Astrocyte of the hippocampus (primary cell): ENCODE measurements at regions not wholly inside any gene's neighbourhood (a gene's known extent, or its start where the extent isn't known, plus 50 kb on each side); places are given as distances from the start of the nearest gene placed in this dataset.
"Not testable (repeated sequence)": the region's sequence is repeated elsewhere in the genome, so short reads cannot be mapped to it uniquely, and the experiment has no call there.

Experiments used
- DNase-seq: peaks from one replicate; pipeline ENCODE4 v3.0.0; 2011; ENCODE audit warnings: low read depth, low spot score

DNA sequence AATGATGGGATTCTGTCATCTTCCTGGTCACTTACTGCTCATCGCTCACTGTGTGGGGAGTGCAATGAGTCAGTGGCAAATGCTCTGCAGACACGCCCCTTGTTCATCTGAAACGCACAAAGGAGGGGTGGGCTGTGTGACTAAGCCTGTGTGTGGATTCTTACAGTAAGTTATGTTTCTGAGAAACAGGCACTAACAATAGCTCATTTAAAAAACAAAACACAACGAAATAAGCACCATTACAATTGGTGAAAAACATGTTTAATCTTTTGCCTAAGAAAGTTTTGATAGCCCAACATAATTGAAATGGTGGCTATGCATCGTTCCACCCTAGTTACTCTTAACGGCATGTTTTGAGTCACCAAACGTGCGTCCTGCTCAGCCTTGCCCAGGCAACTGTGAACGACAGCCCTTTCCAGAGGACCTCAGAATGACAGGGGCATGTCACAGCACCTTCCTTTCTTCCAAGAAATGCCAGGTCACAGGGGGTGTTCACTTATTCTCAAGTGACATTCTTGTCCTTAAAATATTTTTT is 118.4 kb upstream of the SGK1 start:
- DNase-seq = peak; percentile 94

DNA sequence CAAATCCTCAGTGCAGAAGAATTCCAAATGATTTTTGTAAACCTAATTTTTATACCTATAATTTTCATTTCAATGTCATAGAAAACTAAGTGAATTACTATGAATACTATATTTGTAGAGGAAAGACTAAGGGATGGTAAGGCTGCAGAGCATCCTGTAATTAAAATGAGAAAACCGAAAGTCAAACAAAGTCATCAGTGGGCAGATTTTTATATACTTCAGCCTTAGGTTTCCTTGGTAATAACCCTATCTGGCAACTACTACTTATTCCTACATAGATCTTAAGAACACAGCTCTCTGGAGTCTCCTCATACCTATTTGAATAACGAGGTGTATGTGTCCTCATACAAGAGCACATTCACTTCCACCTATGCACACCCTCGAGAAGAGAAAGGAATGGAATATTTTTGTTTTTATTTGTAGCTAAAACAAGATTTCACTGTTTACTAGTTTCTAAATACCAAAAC is 117.9 kb upstream of the SGK1 start:
- no peak for DNase-seq

DNA sequence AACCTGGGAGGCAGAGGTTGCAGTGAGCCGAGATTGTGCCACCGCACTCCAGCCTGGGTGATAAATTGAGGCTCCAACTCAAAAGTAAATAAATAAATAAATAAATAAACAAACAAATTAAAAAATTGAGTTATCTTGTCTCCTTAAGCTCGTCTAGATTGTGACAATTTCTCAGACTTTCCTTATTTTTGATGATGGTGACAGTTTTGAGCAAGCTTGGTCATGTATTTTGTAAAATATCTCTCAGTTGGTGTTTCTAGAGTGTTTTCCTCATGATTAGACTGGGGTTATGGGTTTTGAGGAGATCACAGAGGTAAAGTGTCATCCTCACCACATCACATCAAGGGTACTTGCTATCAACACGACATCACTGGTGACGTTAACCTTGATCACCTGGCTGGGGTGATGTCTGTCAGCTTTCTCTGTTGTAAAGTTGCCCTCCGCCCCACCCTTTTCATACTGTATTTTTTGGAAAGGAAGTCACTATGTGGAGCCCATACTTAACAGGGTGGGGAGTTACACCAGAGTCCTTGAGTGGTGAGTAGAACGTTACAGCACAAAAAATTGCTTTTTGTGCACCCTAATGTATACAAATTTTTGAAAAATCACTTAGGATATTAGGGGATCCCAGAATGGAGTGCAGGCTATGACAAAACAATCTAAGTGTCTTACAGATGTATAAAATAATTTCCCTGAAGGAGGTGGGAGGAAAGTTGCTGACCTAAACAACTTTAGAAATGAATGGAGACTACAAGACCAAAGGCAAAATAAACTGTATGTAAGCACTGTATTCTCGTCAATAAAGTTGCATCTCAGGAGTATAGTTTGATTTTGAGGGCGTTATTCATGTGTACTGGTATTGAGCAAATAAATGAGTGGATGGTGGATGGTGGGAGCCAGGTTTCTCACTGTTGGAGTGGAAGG is 116.4 kb upstream of the SGK1 start:
- no peak for DNase-seq

DNA sequence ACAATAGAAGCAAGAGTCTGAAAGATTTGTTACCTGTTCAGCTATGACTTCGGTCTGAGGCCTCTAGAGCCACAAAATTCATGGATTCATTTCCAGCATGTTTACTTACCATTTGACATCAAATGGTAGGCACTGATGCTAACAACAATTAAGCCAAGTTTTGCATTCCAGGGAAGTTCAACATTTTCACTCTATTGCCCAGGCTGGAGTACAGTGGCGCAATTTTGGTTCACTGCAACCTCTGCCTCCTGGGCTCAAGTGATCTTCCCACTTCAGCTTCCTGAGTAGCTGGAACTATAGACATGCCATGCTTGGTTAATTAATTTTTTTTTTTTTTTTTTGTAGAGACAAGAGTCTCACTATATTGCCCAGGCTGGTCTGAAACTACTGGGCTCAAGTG is 114.1 kb upstream of the SGK1 start:
- no peak for DNase-seq

DNA sequence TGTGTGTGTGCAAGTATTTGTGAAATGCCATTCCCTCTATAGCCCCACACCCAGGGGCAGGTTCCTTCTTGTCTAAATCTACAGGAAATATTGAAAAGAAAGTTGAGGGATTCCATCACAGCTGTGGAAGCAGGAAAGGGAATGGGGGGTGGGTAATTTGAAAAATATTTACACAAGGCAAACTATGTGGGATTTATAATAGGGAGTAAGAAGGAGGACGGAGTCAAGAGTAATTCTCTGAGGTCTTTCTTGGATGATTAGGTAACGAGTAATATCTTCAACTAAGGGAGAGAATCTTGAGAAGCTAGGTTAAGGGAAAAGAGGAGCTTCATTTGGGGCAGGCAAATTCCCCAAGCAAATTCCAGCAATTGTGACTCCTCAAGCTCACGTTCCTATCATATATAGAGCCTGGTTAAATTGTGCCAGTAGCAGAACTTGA is 113.5 kb upstream of the SGK1 start:
- DNase-seq = no peak

DNA sequence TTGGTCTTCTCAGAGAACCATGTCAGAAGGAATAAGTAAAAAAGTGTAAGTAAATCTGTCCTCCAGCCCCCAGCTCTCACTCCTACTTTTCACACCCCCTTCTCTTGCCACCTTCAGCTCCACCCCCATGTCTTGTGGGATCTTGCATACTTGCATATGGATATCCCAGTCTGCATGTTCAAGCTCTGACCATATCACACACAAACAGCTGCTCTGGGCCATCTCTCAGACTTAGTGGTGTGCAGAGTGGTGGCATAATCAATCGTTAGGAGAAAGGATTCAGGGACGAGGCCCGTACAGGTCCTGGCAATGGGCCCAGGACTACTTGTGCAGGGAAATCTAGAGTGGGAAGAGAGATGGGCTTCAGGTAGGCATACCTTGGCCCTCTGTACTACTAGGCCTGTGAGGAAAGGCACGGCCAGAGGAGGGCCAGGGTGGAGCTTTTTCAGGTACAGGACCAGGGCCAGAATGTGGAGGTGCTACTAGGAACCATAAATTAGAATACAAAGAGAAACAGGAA is 112.0 kb upstream of the SGK1 start:
- no peak for DNase-seq

DNA sequence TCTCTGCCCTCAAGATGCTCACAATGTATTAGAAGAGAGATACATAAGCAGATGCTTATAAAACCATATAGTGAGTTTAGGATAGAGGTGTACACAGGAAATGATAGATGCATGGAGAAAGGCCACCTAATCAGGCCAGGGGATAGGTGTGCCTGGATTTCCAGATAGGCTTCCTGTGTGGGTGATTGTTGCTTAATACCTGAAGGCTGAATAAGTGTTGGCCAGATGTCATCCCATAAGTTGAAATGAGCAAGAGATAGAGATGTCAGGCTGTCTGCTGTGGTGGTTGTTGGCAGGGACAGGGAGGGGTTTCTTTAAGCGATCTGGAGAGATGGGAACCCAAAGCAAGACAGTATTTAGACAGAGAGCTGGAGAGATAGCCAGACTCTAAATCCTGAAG is 109.8 kb upstream of the SGK1 start:
- DNase-seq = no peak

DNA sequence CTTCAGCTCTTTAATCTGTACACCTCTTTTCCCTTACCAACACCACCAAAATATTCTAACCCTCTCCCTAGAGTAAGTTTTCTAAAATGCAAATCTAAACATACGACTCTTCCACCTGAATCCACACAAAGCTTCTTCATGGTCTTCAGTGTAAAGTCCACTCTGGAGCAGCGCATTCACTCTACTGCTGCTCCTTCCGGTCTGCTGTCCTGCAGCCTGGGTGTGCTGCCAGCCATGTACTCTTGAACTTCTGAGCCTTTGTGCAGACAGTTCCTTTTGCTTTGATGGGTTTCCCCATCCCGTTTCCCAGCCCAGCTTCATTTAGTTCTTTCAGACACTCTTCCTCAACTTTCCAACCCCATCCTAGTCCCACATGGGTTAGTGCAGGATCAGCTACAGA is 108.7 kb upstream of the SGK1 start:
- DNase-seq = no peak

DNA sequence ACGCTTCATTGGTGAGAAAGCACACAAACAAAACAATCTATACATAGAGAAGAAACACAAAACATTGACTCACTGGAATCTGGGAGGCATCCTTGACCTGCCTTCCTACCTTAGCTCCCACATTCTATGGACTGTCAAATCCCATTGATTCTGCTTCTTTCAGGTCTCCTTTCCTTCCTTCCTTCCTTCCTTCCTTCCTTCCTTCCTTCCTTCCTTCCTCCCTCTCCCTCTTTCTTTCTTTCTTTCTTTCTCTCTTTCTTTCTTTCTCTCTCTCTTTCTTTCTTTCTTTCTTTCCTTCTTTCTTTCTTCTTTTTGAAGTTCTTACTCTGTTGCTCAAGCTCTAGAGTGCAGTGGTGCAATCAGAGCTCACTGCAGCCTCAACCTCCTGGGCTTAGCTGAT is 108.0 kb upstream of the SGK1 start:
- DNase-seq = not testable (repeated sequence)

DNA sequence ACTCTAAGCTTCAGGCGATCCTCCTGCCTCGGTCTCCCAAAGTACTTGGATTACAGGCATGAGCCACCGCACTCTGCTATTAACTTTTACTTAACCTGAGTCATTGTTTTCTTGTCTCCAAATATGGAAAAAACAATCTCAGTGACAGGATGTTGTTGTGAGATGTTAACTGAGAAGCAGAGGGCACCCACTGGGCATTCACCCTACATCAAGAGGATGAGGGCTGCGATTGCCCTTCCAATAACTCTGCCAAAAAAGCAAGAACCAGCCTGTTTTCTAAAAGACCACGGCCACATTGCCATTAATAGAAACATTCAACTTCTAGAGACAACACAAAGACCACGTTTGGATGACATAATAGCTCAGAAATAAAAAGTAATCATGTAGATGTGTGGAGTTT is 107.6 kb upstream of the SGK1 start:
- DNase-seq = no peak

DNA sequence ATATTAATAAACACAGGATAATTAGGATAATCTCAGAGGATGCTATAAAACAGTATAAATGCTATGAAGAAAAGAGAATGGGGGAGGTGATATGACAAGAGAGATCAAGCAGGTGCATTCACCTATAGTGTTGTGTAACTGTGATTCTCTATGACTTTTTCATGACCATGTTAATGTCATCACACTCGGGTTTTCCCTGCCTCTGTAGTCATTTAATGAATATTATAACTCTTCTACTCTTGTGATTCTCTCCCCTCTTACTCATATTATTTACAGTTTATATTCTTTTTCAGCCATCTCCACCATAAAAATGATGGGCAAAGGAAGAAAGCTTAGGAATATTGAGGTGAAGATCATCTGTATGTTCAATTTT is 106.9 kb upstream of the SGK1 start:
- no peak for DNase-seq

DNA sequence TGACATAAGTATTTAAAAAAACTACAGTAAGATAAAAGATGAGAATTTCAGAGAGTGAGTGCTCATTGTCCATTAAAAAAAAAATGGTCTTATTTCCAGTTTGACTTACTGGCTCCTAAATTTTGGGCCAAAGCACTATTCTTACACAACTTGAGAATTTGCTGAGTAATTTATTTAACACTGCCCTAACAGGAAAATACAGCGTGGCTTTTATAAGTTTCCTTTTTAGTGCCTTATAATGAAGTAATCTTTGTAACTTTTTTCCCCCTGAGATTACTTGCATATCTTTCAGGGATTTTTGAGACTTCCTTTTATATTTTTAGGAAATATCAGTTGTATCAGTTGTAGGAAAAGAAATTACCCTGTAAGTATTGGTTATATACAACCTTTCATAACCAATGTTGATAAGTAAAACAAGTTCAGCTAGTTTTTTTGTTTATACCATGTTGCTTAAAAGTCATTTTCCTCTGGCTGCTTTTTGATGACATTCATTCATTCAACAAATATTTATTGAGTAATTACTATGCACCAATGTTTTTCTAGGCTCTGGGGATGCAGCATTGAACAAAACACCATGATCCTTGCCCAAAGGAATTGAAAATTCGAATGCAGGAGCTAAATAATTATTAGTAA is 106.4 kb upstream of the SGK1 start:
- no peak for DNase-seq

DNA sequence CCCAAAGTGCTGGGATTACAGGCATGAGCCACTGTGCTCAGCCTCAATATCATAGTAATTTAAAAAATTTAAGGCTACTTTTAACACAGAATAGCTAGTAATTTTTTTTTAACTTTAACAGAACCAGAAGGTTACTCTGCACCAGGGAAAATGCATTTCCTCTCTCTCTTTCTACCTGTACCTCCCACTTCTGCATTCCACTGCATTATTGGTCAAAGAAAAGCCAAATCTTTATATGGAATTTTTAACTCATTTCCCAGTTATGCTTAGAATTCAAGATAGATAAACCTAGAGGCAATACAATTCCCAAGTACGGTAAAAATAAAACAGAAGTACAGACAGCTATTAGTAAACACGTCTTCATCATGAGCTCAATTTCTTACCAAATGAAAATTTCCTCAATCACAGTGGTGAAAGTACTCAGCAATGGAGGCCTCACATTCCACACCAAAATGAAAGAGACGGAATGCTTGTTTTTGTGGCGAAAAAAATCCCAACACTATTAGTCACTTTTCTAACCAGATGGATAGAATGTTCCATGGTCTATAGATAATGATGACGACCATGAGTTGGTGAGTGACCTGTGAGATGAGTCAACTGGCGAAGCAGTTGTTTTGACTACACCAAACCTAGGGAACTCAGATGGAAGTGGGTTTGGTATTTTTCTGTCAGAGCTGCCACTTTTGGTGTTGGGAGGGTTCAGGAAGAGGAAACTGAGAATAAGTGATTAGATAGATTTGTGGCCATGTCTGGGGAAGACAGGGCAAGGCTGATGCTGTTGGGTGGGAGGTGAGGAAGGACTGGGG is 104.7 kb upstream of the SGK1 start:
- peak; percentile 97 for DNase-seq

DNA sequence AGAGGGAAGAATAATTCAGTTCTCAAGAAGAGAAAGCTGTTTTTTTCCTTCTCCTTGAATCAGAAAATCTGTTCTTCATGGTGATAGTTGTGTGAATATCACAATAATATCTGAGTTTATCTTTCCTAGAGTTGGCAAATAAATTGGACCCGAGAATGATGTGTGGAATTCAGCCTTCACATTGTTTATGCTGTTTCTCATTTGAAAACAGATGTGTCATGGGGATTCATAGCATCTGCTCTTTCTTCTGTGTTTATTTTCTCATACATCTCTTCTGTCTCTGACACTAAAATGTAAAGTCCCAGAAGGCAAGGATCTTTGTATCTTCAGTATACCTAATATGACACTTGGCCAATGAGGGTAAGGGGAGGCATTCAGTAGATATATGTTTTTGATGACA is 103.6 kb upstream of the SGK1 start:
- no peak for DNase-seq

DNA sequence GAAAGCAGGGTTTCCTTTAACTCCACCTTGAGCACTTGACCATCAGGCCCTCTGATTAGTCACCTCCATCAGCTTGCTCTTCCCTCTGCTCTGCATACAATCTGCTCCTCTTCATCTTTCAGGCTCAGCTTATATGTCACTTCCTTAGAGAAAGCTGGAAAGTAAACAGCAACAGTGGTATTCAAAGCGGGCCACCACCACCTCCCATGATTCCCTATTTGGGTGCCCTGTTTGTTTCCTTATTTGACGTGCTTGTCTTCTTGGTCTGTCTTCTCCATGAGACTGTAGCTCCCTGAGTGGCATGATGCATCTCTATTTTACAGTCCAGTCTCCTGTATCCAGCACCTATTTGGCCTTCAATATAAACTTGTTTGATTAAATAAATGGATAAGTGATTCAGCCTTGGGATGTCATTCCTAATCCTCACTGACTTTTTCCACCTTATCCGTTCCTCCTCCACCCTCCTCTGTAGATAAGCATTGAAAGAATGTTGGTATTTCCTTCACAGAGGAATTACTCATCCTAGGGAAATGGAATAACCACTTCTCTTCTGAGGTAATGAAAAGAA is 102.8 kb upstream of the SGK1 start:
- DNase-seq = peak; percentile 72

DNA sequence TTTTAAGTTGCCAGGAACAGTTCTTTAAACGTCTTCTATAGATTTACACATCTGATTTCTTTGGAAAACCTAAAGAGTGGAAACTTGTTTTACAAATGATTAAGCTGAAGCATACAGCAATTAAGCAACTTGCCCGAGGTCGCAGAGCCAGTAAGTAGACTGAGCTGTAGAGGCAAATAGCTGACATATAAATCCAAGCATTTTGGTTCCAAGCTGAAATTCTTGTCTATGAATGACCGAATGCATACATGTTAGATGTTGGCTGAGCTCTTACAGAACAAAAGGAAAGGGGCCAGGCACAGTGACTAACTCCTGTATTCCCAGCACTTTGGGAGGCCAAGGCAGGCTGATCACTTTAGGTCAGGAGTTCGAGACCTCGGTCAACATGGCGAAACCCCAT is 101.8 kb upstream of the SGK1 start:
- DNase-seq = no peak

DNA sequence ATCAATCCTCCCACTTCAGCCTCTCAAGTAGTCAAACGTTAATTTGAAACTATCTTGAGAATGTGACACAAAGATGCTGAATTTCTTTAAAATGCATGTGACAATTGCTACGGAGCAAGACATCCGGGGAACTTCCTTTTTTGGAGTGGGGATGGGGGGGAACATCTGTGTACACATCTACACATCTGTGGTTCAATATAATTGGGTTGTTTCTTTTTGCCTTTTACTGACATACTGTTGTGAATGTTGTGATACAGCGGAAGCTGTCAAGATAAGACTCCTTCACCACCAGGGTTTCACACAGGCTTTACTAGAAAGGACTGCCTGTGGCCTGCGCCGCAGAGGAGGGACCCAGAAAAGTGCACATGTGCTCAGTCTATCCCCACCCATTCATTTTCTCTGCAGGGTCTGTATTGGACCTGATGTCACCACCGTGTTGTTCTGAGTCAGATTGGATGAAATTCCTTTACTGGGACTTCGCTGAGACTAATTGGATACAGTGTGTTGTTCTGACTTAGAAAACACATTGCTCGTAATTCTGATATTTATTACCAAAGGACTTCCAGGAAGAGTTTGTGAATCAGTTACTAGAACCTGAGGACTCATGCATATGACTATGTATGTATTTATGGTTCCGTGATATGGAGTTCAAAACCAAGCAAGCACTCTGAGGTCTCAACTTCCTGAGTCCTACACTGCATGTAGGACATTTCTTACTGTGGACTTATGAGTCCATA is 98.7 kb upstream of the SGK1 start:
- peak; percentile 50 for DNase-seq

DNA sequence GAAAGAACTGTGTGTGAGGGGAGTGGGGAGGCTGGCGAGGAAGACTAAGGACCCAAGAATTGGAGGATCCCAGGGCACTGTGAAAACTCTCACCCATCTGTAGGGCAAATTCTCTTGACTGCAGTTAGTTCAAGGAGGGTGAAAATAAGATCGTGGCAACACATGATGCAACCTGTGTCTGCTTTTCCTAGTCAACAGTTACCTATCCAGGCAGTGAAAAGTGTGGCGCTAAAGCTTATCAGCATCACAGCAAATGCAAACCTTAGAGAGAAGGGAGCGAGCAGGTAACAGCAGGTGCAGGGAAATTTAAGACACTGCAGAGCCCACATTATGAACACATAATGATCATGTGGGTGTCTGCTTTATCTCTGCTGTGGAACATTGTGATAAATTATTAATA is 97.7 kb upstream of the SGK1 start:
- no peak for DNase-seq

DNA sequence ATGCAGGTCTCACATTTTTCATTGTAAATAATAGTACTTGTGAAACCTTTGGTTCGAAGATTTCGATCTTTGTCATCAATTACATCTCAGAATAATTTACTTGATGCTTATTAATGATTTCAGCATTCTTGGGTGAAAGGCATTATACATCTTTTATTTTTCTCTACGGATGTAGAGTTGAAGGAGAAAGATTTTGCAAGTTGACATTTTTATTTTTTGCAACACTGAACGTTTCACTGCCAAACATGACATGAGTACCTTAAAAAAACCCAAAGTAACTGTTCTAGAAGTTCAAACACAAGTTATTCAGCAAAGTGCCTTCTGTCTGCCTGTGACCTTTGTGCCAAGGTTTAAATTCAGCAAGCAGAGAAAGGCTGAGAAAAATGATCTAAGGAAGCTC is 97.3 kb upstream of the SGK1 start:
- DNase-seq = no peak

DNA sequence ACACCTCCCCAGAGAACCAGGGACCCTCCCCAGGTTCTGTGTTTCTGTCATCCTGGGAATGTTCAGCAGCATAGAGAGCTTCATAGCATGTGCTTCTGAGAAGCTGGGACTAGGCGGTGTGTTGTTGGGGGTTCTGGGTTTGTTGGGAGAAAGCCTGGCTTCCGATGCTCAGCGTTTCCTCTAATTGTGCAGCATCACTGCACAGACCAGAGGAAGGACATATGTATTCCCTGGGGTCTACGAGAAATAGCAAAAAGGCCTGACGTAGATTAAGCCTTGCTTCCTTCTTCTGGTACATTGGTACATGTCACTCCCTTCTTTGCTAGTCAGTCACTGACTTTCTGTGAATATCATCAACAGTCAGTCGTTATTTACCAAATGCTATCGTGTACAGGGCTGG is 96.9 kb upstream of the SGK1 start:
- no peak for DNase-seq

DNA sequence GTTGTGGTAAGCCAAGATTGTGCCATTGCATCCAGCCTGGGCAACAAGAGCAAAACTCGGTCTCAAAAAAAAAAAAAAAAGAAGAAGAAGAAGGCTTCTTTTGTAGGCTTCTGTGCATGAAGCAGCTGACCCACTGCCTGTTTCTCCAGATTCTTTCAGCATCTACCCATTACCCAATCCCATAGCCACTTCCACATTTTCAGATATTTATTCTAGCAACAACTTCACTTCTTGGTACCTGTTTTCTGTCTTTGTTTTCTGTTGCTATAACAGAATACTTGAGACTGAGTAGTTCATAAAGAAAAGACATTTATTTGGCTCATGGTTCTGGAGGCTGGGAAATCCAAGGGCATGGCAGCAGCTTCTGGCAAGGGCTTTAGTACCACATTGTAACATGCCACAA is 95.3 kb upstream of the SGK1 start:
- DNase-seq = no peak
